NCI-H1436 treated with DMSO at 0.1 percent for 48 hours (cell line): ENCODE measurements at regions not wholly inside any gene's neighbourhood (a gene's known extent, or its start where the extent isn't known, plus 50 kb on each side); places are given as distances from the start of the nearest gene placed in this dataset.

Experiments used
- DNase-seq: peaks from one replicate; lab custom pipeline; 2025; lab: John Stamatoyannopoulos, UW

DNA sequence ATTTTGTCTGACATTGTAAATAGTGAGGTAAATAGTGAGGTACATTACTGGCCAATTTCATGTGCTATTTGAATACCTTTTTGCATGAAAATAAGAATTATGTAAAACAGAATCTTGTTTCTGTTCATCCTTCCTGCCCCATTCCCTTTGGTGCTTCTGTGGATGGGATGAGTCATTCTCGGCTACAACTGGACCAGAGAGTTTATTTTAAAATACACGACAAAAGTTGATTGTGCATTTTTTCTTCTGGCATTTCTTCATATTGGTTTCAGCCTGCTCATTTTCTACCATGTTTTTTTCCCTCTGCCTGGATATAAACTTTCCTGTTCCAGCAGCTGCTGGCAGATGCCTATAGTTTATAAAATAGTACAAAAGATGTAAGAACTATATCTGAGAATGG lies 107.5 kb downstream of the CYSLTR2 start:
- no peak for DNase-seq

DNA sequence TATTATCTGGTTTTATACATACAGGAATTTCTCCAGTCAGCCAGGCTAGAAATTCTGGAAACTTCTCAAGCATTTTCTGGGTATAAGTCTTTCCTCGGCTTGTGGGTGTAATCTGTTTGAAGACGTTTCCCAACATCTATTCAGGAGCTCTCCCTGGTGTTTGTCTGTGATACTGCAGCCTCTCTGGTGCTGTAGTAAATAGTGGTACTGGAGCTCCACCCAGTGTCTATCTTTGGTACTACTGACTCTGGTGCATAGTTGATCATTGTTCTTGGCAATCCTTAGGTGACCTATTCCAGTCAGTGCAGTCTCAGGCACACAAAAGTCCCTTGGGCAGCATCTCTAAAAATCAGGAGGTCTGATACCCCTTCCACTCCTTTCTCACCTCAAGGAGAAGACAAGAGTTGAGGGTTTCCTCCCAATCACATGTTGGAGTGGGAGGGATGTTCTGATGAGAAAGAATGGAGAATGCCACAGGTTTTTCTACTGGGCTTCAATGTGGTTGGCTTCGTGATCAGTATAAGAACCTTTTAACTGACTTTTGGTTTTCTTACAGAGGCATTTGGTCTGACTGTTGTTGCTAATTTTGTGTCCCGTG lies 115.5 kb downstream of the CYSLTR2 start:
- DNase-seq: peak; percentile 14

DNA sequence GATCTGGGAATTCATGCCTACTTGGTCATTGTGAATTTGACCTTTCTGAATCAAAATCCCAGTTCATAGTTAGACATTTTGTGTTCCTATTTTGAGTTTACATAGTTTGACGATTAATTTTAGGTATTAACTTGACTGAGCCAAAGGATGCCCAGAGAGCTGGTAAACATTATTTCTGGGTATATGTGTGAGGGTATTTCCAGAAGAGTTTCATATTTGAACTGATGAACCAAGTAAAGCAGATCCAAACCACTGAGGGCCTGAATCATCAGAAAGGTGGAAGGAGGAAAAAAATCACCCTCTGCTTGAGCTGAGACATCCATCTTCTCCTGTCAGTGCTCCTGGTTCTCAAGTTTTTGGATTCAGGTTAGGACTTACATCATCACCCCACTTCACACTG lies 116.6 kb downstream of the CYSLTR2 start:
- no peak for DNase-seq

DNA sequence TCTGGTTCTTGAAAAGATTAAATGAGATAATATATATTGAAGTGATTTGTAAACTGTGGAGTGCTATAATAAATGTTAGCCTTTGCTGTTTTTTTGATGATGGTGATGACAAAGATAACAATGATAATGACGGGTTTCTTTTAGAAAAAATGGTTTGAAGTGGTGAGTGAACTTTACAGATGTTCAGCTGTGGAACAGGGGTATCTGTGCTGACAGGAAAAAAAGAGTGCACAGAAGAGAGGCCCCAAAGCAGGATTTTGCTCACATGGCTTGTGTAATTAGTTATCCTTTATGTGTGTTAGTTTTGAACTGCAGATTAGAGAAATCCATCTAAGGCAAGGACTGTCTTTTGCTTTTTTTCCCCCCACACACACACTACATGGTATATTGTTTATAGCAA lies 119.2 kb downstream of the CYSLTR2 start:
- DNase-seq: no peak

GRCh38 chr13:48773531-48774275 lies 120.0 kb downstream of the CYSLTR2 start:
- no peak for DNase-seq

DNA sequence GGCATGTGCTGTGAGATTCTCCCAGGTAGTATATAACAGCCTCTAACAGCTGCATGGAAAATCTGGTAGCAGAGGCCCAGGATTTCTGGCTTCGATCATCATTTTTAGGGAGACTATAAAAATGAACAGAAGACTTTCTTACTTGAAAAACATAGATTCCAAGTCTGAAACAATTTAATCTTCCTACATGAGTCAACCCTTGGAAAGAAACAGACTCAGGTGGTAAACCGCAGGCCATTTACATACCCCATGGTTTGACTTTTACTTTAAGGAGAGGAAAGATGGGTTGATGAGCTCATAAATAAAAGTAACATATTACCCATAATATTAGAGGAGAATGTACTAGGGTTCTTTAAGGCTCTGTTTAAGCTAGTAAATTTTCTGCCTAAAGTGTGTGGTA lies 121.6 kb downstream of the CYSLTR2 start:
- DNase-seq: no peak

DNA sequence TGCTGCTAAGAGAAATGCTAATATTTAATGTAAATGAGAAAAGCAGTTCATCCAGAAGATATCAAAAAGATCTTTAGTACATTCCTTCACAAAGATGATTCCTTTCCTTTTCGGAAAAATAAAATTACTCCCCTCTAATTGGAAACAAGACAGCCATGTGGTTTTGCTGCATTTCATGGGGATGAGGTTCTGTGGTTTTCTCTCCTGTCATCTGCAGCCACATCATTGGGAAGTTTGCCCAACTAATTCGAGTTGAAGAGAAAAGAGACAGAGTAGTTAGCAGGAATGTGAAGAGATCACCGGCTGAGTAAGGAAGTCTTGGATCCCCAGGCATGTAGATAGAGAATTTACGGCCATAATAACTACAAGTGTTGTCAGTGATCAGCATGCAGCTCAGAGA lies 122.1 kb downstream of the CYSLTR2 start:
- no peak for DNase-seq

GRCh38 chr13:48776401-48776800 lies 122.7 kb downstream of the CYSLTR2 start:
- DNase-seq: no peak

DNA sequence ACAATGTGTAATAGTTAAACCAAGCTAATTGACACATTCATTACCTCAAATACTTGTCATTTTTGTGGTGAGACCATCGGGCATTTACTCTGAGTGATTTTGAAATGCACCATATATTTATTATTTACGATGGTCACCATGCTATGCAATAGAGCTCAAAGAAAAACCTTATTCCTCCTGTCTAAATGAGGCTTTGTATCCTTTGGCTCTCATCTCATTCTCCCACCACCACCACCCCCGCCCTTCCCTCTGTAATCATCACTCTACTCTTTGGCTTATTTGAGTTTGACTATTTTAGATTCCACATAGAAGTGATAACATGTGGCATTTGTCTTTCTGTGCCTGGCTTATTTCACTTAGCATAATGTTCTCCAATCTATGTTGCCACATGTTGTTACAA lies 124.9 kb downstream of the CYSLTR2 start:
- no peak for DNase-seq

DNA sequence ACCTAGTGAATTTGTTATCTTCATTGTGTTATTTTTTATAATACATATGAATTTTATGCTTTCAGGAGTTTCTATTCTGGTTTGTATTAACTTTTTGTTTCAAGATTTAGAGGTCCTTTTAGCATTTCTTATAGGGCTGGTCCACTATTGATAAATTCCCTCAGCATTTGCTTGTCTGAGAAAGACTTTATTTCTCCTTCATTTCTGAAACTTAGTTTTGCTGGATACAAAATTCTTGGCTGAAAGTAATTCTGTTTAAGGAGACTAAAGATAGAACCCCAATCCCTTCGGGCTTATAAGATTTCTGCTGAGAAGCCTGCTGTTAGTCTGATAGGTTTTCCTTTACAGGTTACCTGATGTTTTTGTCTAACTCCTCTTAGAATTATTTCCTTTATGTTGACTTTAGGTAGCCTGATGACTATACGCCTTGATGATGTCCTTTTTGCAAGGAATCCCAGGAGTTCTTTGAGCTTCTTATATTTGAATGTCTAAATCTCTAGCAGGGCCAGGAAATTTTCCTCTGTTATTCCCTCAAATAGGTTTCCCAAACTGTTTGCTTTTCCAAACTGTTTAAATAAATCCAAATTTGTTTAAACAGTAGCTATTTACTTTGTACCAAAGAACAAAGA lies 127.1 kb downstream of the CYSLTR2 start:
- no peak for DNase-seq

GRCh38 chr13:48782429-48782840 lies 128.7 kb downstream of the CYSLTR2 start:
- DNase-seq: no peak

- no peak for DNase-seq
These were observed 129.5 kb downstream of the CYSLTR2 start for GRCh38 chr13:48783181-48783630.

- DNase-seq: no peak
These were observed 130.0 kb downstream of the CYSLTR2 start for GRCh38 chr13:48783695-48784230.

GRCh38 chr13:48784916-48785548 lies 131.3 kb downstream of the CYSLTR2 start:
- no peak for DNase-seq

DNA sequence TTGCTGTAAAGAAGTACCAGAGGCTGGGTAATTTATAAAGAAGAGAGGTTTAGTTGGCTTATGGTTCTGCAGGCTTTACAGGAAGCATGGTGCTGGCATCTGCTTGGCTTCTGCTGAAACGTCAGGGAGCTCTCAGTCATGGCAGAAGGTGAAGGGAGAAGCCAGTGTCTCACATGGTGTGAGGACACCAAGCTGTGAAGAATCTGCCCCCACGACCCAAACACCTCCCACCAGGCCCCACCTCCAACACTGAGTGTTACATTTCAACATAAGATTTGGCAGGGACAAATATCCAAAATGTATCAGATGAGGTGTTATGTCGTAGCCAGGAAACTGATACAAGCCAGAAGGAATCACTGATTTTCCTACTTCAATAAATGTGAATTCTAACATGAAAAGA lies 136.5 kb downstream of the CYSLTR2 start:
- DNase-seq: no peak

- no peak for DNase-seq
These were observed 137.2 kb downstream of the CYSLTR2 start for GRCh38 chr13:48790966-48791365.

- DNase-seq: no peak
These were observed 143.4 kb downstream of the CYSLTR2 start for GRCh38 chr13:48797127-48797526.

DNA sequence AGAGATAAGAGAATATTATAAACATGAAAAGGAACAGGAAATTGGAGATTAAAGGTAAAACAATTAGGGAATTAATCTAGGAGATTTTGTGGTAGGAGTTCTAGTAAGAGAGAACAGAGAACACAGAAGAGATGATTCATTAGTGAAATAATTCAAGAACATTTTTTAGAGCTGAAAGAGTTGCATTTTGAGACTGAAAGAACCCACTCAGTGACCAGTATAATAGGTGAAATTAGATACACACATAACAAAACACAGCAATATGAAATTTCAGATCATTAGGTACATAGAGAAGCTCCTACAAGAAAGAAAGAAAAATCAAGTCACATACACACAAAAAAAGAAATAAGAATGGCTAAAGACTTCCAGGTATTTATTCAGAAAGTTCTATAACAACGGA lies 144.0 kb downstream of the CYSLTR2 start:
- DNase-seq: no peak

- no peak for DNase-seq
These were observed 144.5 kb downstream of the CYSLTR2 start for GRCh38 chr13:48798180-48798579.

DNA sequence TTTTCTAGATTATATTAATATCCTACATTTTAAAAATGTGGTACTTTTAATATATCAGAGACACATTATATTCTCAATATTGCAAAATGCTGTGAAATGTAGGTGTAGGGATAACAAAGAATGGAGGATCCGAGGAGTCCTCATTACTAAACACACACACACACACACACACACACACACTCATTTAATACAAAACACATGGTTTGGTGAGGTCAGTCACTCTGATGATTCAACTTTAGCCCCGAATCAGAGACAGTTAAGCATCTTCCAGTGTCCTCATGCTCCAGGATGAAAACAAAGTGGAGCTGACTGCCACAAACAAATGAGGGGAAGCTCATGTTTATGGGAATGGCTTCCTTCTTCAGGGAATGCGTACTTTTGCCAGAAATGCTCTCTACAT lies 147.5 kb downstream of the CYSLTR2 start:
- no peak for DNase-seq

DNA sequence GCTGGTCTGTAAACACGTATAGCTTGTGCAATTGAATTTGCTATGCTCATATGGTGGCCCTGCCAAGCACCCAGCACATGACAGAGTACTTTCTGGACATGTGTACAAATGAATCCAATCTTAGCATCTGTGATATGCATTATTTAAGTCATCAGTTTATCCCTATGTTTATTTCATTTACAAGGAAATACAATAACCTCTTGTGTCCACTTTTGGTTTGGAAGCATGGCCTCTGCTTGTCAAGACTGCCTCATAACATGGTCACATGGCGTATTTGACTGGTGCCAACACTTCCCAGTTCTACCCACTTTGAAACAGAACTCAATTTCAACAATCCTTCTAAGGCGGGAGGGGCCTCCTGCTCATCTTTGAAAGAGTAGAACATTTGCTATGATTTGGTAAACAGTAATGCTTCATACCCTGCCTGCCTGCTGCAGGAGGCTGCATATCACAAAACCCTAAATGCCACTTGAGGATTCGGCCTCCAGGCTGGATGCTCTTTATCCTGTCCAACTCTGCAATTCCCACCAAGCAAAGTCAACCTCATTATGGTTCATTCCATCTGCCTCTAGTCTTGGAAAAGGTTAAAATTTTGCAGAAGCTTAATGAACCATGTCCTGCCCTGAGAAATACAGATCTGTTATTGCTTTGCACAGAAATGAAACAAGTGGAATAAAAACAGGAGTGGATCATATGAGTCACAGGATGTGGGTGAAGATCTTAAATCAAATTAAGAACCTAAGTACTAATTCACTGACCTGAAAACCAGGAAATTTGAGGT lies 151.3 kb downstream of the CYSLTR2 start:
- DNase-seq: no peak

- DNase-seq: no peak
These were observed 152.8 kb downstream of the CYSLTR2 start for GRCh38 chr13:48806522-48806921.
